Trophoblast cell (in vitro differentiated cells and primary cell): ENCODE measurements at regions not wholly inside any gene's neighbourhood (a gene's known extent, or its start where the extent isn't known, plus 50 kb on each side); places are given as distances from the start of the nearest gene placed in this dataset.

Experiments
- DNase-seq, 2 donors: peaks; one replicate each; pipeline ENCODE4 v3.0.0-alpha.2; 2016
- H2AFZ ChIP-seq: 2 replicates; pipeline ENCODE4 v1.6.1; 2013; ENCODE audit warnings: low read length, moderate library complexity, mild to moderate bottlenecking; ENCODE audit not compliant: insufficient read depth, poor library complexity
- H2AK5ac ChIP-seq: 2 replicates; pipeline ENCODE4 v1.6.1; 2013; ENCODE audit warnings: mild to moderate bottlenecking, low read length
- H2BK120ac ChIP-seq: 2 replicates; pipeline ENCODE4 v1.6.1; 2013; ENCODE audit warnings: low read length, mild to moderate bottlenecking, moderate library complexity; ENCODE audit not compliant: insufficient read depth, poor library complexity
- H2BK12ac ChIP-seq: 2 replicates; pipeline ENCODE4 v1.6.1; 2013; ENCODE audit warnings: mild to moderate bottlenecking, low read length, moderate library complexity
- H2BK5ac ChIP-seq: 2 replicates; pipeline ENCODE4 v1.6.1; 2013; ENCODE audit warnings: low read length, low read depth, moderate library complexity, mild to moderate bottlenecking; ENCODE audit not compliant: poor library complexity
- H3K14ac ChIP-seq: 2 replicates; pipeline ENCODE4 v1.6.1; 2013; ENCODE audit warnings: mild to moderate bottlenecking, low read length
- H3K18ac ChIP-seq: 2 replicates; pipeline ENCODE4 v1.6.1; 2013; ENCODE audit warnings: mild to moderate bottlenecking, low read length
- H3K23ac ChIP-seq: 2 replicates; pipeline ENCODE4 v1.6.1; 2013; ENCODE audit warnings: low read length
- H3K27ac ChIP-seq: 2 replicates; pipeline ENCODE4 v1.5.1; 2013; ENCODE audit warnings: low read depth, mild to moderate bottlenecking, inconsistent platforms, low read length, moderate library complexity
- H3K27me3 ChIP-seq: 2 replicates; pipeline ENCODE4 v1.6.1; 2013; ENCODE audit warnings: inconsistent platforms, mild to moderate bottlenecking, low read length, moderate library complexity; ENCODE audit not compliant: insufficient read depth
- H3K36me3 ChIP-seq, 2 experiments: 1 replicate in 1 of 2; 2 replicates in 1 of 2; pipeline ENCODE4 v1.6.1; 2013; ENCODE audit warnings: low read length in 2 of 2, mild to moderate bottlenecking in 2 of 2, moderate library complexity in 1 of 2; ENCODE audit not compliant: insufficient read depth in 2 of 2, control insufficient read depth in 1 of 2
- H3K4ac ChIP-seq: 2 replicates; pipeline ENCODE4 v1.6.1; 2013; ENCODE audit warnings: low read depth, mild to moderate bottlenecking, low read length, moderate library complexity
- H3K4me1 ChIP-seq, 2 experiments: 1 replicate in 1 of 2; 2 replicates in 1 of 2; pipeline ENCODE4 v1.6.1; 2013; ENCODE audit warnings: low read length in 2 of 2, mild to moderate bottlenecking in 2 of 2, moderate library complexity in 1 of 2; ENCODE audit not compliant: insufficient read depth in 2 of 2, control insufficient read depth in 1 of 2
- H3K4me2 ChIP-seq: 2 replicates; pipeline ENCODE4 v1.6.1; 2013; ENCODE audit warnings: inconsistent platforms, mild to moderate bottlenecking, low read length, moderate library complexity
- H3K4me3 ChIP-seq: 2 replicates; pipeline ENCODE4 v1.5.1; 2013; ENCODE audit warnings: mild to moderate bottlenecking, low read depth, low read length, inconsistent platforms
- H3K79me1 ChIP-seq: one replicate; pipeline ENCODE4 v1.6.1; 2013; ENCODE audit warnings: low read length
- H3K79me2 ChIP-seq: 2 replicates; pipeline ENCODE4 v1.6.1; 2013; ENCODE audit warnings: low read length, mild to moderate bottlenecking; ENCODE audit not compliant: control insufficient read depth, insufficient read depth, poor library complexity
- H3K9ac ChIP-seq: 2 replicates; pipeline ENCODE4 v1.6.1; 2013; ENCODE audit warnings: mild to moderate bottlenecking, low read length
- H3K9me3 ChIP-seq: 2 replicates; pipeline ENCODE4 v1.6.1; 2013; ENCODE audit warnings: low read depth, mild to moderate bottlenecking, control low read depth, inconsistent platforms, low read length; ENCODE audit not compliant: insufficient read depth
- H4K12ac ChIP-seq: 2 replicates; pipeline ENCODE4 v1.6.1; 2013; ENCODE audit warnings: low read depth, mild to moderate bottlenecking, low read length, moderate library complexity
- H4K8ac ChIP-seq: 2 replicates; pipeline ENCODE4 v1.6.1; 2013; ENCODE audit warnings: low read depth, mild to moderate bottlenecking, low read length, moderate library complexity
- H4K91ac ChIP-seq: one replicate; pipeline ENCODE4 v1.6.1; 2013; ENCODE audit warnings: low read depth, mild to moderate bottlenecking, low read length, moderate library complexity
- WGBS: extraction: QIAGEN DNeasy Blood & Tissue Kit; methylation state at CpG from one replicate; pipeline ENCODE4 v1.1.7; 2013; ENCODE audit warnings: missing lambda C conversion rate; ENCODE audit not compliant: insufficient read length, insufficient coverage; ENCODE audit errors: extremely low coverage; 5-methylcytosine and 5-hydroxymethylcytosine counted together

DNA sequence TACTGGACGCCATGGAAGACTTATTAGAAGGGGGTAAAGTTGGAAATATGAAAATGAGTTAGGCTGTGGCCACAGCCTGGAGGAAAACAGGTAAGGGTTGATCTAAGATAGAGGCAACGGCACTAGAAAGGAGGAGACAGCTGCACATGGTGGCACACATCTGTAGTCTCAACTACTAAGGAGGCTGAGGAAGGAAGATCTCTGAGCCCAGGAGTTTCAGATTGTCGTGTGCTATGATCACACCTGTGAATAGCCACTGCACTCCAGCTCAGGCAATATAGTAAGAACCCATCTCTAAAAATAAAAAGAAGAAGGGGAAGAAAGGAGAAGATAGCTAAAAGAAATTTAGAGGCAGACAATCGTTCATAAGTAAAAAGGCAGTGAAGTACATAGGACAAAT, 87.8 kb upstream of the SORBS2 start:
- DNase-seq = no peak
- Histone ChIP-seq H3K14ac (no peak overlapping the region), H2AK5ac (no peak overlapping the region), H2AFZ (no peak overlapping the region), H3K4ac (no peak overlapping the region), H3K18ac (no peak overlapping the region), H4K91ac (no peak overlapping the region), H3K4me3 (no peak overlapping the region), H3K79me1 (peaks cover 4% of the 10 kb centered on the region), H2BK5ac (no peak overlapping the region), H3K9me3 (no peaks in the 10 kb centered on the region), H3K9ac (no peak overlapping the region), H3K36me3 (no peaks in the 10 kb centered on the region), H4K12ac (no peak overlapping the region), H4K8ac (no peak overlapping the region), H3K4me1 (peaks cover 9% of the 10 kb centered on the region in 2 experiments), H3K79me2 (no peaks in the 10 kb centered on the region), H2BK12ac (peak overlapping the region; percentile 5), H3K27ac (no peak overlapping the region), H3K27me3 (no peaks in the 10 kb centered on the region), H2BK120ac (no peak overlapping the region), H3K23ac (no peak overlapping the region), H3K4me2 (no peak overlapping the region)
- no CpG with 5 or more reads among the region's 4 CpGs for WGBS

GRCh38 chr4:185902654-185903053, 90.7 kb upstream of the SORBS2 start:
- Histone ChIP-seq H3K4me2 (no peak overlapping the region), H2AFZ (no peak overlapping the region), H3K36me3 (no peaks in the 10 kb centered on the region), H3K18ac (no peak overlapping the region), H3K27ac (no peak overlapping the region), H3K4me1 (peaks cover under 1 to 1% of the 10 kb centered on the region in 2 experiments), H3K14ac (no peak overlapping the region), H4K12ac (no peak overlapping the region), H3K9ac (no peak overlapping the region), H3K4me3 (no peak overlapping the region), H2AK5ac (no peak overlapping the region), H4K8ac (peak overlapping the region; percentile 28), H2BK12ac (no peak overlapping the region), H3K79me1 (no peaks in the 10 kb centered on the region), H3K9me3 (no peaks in the 10 kb centered on the region), H3K23ac (no peak overlapping the region), H3K4ac (no peak overlapping the region), H3K79me2 (no peaks in the 10 kb centered on the region), H4K91ac (no peak overlapping the region), H2BK120ac (no peak overlapping the region), H3K27me3 (no peaks in the 10 kb centered on the region), H2BK5ac (peak overlapping the region; percentile 49)
- WGBS = no CpG with 5 or more reads among the region's 4 CpGs
- DNase-seq = no peak

DNA sequence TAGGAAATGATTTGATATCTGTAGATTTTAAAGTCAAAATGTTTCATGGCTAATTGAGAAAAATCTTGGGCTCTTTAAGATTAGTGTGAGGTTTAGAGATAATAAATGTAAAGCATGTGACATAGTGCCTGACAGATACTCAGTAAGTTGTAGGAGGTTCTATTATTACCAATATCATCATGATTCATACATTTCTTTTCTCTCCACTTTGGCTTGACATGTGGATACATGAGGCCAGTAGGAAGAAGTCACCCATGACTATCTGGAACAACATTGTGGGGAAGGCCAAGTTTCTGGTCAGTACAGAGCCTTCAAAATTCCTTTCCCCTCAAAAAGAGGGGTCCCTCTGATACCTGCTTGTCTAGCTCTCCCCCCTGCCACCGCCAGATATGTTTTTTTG, 91.2 kb upstream of the SORBS2 start:
- H3K4me1 ChIP-seq = no peaks in the 10 kb centered on the region
- no peak overlapping the region for H2BK5ac ChIP-seq
- no peak overlapping the region for H4K8ac ChIP-seq
- WGBS = no CpG with 5 or more reads among the region's 1 CpG
- no peaks in the 10 kb centered on the region for H3K9me3 ChIP-seq
- H3K4me3 ChIP-seq = no peak overlapping the region
- no peaks in the 10 kb centered on the region for H3K79me1 ChIP-seq
- no peak overlapping the region for H4K91ac ChIP-seq
- H3K4me2 ChIP-seq = no peak overlapping the region
- H3K18ac ChIP-seq = no peak overlapping the region
- H2AK5ac ChIP-seq = no peak overlapping the region
- H3K27ac ChIP-seq = no peak overlapping the region
- H3K79me2 ChIP-seq = no peaks in the 10 kb centered on the region
- no peak overlapping the region for H3K14ac ChIP-seq
- H2AFZ ChIP-seq = no peak overlapping the region
- no peak overlapping the region for H3K9ac ChIP-seq
- H3K27me3 ChIP-seq = no peaks in the 10 kb centered on the region
- H4K12ac ChIP-seq = no peak overlapping the region
- no peak overlapping the region for H2BK12ac ChIP-seq
- no peak overlapping the region for H3K4ac ChIP-seq
- no peak overlapping the region for H2BK120ac ChIP-seq
- no peak overlapping the region for H3K23ac ChIP-seq
- DNase-seq = no peak
- H3K36me3 ChIP-seq = no peaks in the 10 kb centered on the region

DNA sequence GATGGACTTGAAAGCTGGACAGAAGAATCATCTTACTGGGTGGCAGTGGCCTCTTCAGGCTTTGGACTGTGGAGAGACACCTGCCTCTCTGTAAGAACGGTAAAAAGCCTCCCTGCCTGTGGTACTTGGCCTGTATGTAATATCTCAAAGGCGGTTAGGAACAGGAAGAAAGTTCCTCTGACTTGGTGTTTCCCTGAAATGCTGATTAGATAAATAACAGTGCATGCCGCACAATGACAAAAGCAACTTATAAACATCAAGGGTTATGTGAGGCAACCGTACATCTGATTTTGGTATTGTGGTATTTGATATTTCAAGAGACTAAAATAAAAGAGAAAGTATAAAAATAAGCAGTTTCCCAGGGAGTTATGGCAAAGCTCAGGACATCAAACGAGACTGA, 92.4 kb upstream of the SORBS2 start:
- no peak overlapping the region for H3K9ac ChIP-seq
- H3K18ac ChIP-seq = no peak overlapping the region
- no peak overlapping the region for H2BK5ac ChIP-seq
- no peaks in the 10 kb centered on the region for H3K27me3 ChIP-seq
- no peaks in the 10 kb centered on the region for H3K36me3 ChIP-seq
- H3K79me2 ChIP-seq = no peaks in the 10 kb centered on the region
- H3K9me3 ChIP-seq = no peaks in the 10 kb centered on the region
- no peak overlapping the region for H3K4ac ChIP-seq
- H2AK5ac ChIP-seq = no peak overlapping the region
- no peak overlapping the region for H4K12ac ChIP-seq
- no peak overlapping the region for H3K4me2 ChIP-seq
- H3K4me3 ChIP-seq = no peak overlapping the region
- no peak overlapping the region for H3K27ac ChIP-seq
- H4K8ac ChIP-seq = no peak overlapping the region
- H2BK120ac ChIP-seq = no peak overlapping the region
- no peak for DNase-seq
- WGBS = no CpG with 5 or more reads among the region's 5 CpGs
- H2AFZ ChIP-seq = no peak overlapping the region
- no peak overlapping the region for H3K14ac ChIP-seq
- H3K4me1 ChIP-seq = no peaks in the 10 kb centered on the region
- peak overlapping the region; percentile 74 for H3K23ac ChIP-seq
- H3K79me1 ChIP-seq = no peaks in the 10 kb centered on the region
- H4K91ac ChIP-seq = no peak overlapping the region
- no peak overlapping the region for H2BK12ac ChIP-seq
